ENCODE measurements at regions not wholly inside any gene's neighbourhood (a gene's known extent, or its start where the extent isn't known, plus 50 kb on each side); places are given as distances from the start of the nearest gene placed in this dataset.

GRCh38 chr6:43927532-43928210 lies 157.7 kb downstream of the VEGFA start (continued):
- no peak for TF ChIP-seq MGA (IDR thresholded peaks at IDR 0.05)
- peak; percentile 87 for TF ChIP-seq TFE3 (CRISPR knock-in tag; IDR thresholded peaks at IDR 0.05)
- TF ChIP-seq HIVEP1 (CRISPR knock-in tag; IDR thresholded peaks at IDR 0.05) = no peak
- TF ChIP-seq CREB5 (CRISPR knock-in tag; IDR thresholded peaks at IDR 0.05) = 0 out of 2 replicates have a peak, but pooled peaks have one; percentile 0
- no peak for TF ChIP-seq GATA2 (CRISPR knock-in tag; IDR thresholded peaks at IDR 0.05)
- TF ChIP-seq MTA2 (IDR thresholded peaks at IDR 0.05; ENCODE audit: low read depth) = no peak
- TF ChIP-seq, protein P1, sequence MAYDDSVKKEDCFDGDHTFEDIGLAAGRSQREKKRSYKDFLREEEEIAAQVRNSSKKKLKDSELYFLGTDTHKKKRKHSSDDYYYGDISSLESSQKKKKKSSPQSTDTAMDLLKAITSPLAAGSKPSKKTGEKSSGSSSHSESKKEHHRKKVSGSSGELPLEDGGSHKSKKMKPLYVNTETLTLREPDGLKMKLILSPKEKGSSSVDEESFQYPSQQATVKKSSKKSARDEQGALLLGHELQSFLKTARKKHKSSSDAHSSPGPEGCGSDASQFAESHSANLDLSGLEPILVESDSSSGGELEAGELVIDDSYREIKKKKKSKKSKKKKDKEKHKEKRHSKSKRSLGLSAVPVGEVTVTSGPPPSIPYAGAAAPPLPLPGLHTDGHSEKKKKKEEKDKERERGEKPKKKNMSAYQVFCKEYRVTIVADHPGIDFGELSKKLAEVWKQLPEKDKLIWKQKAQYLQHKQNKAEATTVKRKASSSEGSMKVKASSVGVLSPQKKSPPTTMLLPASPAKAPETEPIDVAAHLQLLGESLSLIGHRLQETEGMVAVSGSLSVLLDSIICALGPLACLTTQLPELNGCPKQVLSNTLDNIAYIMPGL (CRISPR knock-in tag; IDR thresholded peaks at IDR 0.05) = 0 out of 2 replicates have a peak, but pooled peaks have one; percentile 38
- no peak for TF ChIP-seq CHD1 (IDR thresholded peaks at IDR 0.05; ENCODE audit: low read length)
- no peak for TF ChIP-seq ZNF253 (CRISPR knock-in tag; conservative IDR thresholded peaks at IDR 0.05)
- TF ChIP-seq RAD21 (CRISPR knock-in tag; conservative IDR thresholded peaks at IDR 0.05 in 1 of 2, IDR thresholded peaks at IDR 0.05 in 1 of 2) = peak in 1 of 2 experiments; percentile 53; a peak in 1 of 4 replicates
- peak; percentile 52 for TF ChIP-seq DMBX1 (CRISPR knock-in tag; IDR thresholded peaks at IDR 0.05; ENCODE audit: borderline replicate concordance)

All from K562 (cell line).